ENCODE measurements at regions not wholly inside any gene's neighbourhood (a gene's known extent, or its start where the extent isn't known, plus 50 kb on each side); places are given as distances from the start of the nearest gene placed in this dataset.
"Not testable (repeated sequence)": the region's sequence is repeated elsewhere in the genome, so short reads cannot be mapped to it uniquely, and the experiment has no call there.

DNA sequence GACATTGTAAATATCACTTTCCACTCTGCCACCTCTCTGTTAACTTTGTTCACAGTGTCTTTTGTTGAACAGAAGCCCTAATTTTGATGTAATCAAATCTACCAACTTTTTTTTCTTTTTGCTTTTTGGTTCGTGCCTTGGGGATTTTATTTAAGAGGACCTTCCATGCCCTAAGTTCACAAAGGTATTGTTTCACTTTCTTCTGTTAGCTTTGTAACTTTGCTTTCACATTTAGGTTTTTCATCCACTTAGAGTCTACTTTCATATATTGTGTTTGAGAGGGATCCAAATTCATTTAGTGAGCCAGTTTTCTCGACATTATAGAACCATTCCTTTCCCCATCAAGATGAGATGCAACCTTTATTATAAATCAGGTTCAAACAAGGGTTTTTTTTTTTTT lies 275.7 kb upstream of the CRY1 start:
- DNase-seq (ENCODE audit: low read depth in 2 of 2), result no peak

DNA sequence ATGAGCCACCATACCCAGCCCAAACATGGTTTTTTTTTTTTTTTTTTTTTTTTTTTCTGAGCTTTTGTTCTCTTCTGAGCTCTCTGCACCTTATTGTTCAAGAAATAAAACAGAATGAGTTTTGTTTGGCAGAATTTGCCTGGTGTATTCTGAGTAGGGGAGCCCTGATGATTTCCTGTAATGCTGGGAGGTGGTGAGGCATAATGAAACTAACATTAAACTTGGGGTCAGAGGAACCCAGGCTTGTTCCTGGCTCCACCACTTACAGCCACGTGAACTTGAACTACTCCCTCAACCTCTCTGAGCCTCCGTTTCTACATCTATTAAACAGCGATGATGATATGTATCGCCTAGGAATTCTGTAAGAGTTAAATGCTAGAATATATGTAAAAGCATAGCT lies 276.3 kb upstream of the CRY1 start:
- DNase-seq (ENCODE audit: low read depth in 2 of 2), result no peak

DNA sequence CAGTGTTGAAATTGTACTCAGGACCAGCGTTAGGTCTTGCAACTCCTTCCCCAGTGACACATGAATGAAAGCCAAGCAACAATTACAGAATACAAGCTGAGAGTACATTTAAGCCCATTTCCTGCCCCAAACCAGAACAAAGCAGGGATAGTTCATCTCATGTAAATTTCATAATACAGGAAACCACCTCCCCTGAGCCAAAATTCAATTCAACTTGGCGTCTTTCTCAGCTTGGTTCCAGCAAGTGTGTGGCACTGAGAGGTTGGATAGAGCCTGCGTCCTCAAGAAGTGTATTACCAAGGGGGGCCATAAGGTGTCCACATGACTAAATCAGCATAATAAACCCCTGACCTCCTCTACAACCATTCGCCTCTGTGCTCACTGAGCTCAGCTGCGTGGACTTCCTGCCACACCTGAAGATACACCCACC lies 278.9 kb upstream of the CRY1 start:
- DNase-seq (ENCODE audit: low read depth in 2 of 2), result no peak

DNA sequence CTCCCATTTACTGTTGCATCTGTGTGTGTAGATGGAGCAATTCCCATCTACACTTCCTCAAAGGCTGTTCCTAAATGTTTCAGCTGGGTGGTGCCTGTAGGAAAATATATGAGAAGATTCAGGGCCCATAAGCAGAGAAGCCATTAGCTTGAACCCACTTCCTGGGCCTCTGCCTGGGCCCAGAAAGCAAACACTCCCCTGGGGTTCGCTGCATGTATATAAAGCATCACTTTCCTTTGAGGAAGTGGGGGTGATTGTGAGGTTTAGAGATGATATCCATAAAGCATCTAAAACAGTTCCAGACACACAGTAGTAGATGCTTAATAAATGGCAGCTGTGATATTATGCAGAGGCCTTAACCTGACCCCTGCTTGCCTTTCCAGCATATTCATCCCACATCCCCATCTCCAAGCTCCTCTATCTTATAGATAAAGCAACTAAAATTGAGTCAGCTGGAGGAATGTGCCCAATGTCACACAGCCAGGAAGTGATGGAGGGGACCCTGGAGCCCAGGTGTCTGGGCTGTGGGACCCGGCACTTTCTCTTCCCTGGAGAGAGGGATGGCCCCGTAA lies 280.0 kb upstream of the CRY1 start:
- no peak for DNase-seq (ENCODE audit: low read depth in 2 of 2)

DNA sequence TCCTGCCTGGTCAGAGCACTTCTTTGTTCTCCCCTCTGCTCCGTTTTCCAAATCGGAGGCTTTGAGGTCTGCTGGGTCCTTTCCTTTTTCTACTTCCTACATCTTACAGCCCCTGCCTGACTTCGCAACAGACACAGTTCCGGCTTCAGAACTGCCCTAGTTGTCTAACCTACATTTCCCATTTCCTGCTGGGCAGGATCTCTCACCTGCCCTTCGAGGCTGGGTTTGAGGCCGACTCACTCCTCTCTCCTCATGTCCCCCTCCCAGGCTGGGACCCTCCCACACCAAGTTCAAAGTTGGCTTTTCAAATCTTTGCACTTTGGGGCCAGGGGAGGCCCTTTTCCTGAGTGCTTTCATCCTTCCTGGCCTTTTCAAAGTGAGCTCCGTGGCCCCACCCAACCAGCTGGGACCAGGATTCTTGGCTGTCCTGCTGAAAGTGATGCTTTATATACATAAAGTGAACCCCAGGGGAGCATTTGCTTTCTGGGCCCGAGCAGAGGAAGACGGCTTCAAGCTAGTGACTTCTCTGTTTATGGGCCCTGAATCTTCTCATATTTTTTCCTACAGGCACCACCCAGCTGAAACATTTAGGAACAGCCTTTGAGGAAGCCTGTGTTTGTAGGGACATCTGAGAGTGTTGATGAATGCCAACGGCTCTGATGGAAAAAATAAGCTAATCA lies 281.0 kb upstream of the CRY1 start:
- DNase-seq (ENCODE audit: low read depth in 2 of 2), result no peak

DNA sequence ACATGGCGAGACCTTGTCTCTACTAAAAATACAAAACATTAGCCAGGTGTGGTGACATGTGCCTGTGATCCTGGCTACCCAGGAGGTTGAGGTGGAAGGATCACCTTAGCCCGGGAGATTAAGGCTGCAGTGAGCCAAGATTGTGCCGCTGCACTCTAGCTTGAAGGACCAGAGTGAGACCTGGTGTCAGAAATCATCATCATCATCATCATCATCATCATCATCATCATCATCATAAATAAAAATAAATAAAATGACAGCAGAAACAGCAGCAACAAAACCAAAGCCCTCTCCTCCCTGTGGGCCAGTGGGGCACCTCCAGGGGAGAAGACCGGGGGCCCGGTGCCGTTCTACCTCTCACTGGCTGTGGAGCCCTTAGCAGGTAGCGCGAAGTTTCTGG lies 281.9 kb upstream of the CRY1 start:
- no peak for DNase-seq (ENCODE audit: low read depth in 2 of 2)

DNA sequence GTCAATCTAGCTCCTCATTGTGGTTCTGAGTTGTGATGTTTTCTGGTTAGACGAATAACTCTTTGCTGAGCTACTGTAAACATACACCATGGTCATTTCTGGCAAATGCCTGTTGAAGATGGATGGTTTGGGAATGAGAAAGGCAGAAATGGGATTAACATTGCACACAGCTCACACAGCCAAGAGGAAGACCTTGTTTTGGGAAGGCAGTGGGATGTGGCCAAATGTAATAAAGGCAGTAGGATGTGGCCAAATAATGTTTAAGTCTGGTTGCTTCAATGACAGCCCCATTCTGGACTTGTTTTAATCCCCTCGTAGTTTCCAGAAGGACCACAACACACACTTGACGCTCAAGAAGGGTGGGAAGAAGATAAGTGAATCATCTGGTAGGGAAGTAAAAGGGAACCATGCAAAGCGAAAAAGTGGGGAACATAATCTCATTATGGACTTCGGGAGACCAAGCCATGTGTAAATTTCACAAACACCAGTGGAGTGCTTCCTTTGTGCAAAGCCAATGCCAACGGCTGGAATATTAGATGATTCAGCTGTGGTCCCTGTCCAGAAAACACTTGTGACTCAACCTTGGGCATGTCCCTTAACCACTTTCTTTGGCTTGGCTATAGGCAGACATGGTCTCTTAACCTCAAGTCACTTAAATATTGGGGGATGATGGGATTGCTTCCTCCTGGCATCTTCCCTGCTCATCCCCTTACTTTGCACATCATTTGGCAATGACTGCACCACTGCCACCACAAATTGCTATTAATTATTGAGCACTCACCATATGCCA lies 284.4 kb upstream of the CRY1 start:
- no peak for DNase-seq (ENCODE audit: low read depth in 2 of 2)

DNA sequence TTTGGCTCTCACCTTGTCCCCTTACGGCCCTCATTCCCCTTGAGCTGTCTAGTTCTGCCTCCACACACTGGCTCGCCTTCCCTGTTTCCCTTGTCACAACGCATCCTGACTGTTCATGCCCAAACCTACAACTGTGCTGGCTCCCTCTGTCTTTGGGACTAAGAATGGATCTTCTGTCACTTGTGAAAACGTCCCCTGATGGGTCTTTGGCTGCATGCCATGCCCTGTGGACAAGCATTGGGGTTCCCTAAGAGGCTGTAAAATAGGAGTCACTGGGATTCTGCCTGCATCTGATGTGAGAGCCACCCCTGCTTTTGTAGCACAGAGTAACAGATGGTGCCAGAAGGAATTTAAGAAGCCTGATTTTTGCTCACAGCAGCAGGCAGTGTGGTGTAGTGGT lies 285.3 kb upstream of the CRY1 start:
- DNase-seq (ENCODE audit: low read depth in 2 of 2), result no peak

DNA sequence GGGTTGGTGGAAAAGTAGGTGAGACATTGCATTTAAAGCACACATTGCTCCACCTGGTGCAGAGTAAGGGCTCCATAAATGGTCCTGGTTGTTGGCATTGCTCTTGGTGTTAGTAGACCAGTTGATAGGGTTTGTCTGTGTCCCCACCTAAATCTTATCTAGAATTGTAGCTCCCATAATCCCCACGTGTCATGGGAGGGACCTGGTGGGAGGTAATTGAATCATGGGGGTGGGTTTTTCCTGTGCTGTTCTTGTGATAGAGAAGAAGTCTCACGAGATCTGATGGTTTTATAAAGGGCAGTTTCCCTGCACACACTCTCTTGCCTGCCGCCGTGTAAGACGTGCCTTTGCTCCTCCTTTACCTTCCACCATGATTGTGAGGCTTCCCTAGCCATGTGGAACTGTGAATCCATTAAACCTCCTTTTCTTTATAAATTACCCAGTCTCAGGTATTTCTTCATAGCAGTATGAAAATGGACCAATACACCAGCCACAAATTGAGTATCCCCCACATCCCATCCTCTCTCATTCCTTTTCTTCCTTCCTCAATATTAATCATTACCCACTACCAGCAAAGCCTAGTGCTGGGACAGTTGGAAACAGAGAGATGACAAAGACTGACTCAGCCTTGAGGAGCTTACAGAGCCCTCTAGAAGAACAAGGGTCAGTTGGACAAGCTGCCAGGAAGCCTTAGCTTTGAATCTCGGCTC lies 285.9 kb upstream of the CRY1 start:
- DNase-seq (ENCODE audit: low read depth in 2 of 2), result not testable (repeated sequence)

DNA sequence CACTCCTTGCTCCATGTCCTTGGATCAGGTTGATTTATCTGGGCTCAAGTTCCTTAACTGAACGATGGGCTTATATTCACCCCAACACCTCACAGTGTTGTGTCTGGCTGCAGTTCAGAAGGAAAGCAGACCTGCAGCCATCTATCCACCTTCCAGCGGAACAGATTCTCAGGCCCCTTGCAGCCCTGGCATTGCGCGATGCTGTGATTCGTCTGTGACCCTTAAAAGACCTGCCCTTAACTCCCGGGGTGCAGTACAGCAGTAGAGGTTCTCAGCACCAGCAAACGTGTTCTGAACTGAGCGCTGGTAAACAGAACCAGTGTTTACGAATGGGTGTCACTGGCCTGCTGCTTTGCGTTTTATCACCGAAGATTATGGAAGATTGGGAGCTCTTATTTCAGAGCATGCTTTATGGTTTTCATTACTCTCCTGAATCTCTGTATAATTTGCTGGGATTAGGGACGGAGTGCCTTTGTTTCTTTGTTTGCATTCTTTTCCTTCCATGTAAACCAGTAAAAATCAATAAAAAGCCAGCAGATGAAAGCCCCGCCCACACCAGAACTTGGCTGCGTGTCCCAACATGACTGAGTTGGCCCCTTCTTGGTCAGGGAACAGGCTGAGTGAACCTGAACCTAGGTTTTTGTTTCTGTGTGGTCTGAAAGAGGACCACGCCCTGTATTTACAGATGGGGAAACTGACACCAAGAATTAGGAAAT lies 286.7 kb upstream of the CRY1 start:
- no peak for DNase-seq (ENCODE audit: low read depth in 2 of 2)

DNA sequence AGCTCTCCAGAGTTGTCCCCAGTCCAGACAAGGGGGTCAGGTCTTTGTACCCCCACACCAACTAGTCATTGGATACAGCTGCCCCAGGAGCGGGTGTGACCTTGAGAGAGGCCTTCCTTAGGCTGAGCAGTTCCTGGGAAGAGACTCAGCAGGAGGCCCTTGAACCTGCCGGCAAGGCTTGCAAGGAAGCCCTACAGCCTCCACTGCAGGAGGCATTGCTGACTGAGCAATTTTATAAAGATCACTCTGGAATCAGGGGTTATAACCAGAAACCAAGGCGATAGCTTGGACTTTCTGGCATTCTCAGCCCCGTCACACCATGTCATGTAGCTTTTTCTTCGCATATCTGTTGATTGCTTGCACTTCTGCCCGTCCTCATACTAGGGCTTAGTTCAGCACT lies 291.3 kb upstream of the CRY1 start:
- DNase-seq (ENCODE audit: low read depth in 2 of 2), result no peak

DNA sequence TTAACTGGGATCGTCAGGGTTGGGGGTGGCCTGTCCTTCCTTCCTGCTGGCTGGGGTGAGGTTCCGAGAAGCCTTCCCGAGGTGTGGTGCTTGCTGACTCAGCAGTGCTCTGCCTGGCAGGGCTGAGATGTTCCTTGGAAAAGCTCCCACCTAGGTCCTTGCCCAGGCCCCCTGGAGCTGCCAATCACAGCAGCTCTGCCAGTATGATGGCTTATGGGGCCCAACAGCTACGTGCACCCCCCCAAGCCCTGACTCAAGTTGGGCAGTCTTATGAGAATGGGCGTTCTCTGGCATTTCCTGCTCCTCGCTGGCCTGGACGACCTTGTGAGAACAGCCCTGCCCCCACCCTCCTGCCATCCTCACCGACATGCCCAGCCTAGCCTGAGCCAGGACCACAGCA lies 292.2 kb upstream of the CRY1 start:
- DNase-seq (ENCODE audit: low read depth in 2 of 2), result no peak

DNA sequence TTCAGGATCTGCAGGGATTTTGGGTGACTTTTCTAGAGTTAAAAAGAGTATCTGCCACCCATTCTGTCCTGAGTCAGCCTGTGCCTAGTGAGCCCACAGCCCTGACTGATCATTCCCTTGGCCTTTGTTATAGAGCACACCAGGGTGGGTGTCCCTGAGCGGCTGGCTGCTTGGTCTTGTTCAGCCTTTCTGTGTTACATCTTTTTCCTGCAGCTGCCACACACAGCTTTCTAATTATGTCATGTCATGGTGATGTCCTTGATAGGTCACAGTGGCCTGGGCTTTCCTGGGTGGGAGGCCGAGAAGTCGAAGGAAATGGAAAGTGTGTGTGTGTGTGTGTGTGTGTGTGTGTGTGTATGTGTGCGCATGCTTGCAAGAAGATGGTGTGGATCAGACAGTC lies 293.2 kb upstream of the CRY1 start:
- no peak for DNase-seq (ENCODE audit: low read depth in 2 of 2)

DNA sequence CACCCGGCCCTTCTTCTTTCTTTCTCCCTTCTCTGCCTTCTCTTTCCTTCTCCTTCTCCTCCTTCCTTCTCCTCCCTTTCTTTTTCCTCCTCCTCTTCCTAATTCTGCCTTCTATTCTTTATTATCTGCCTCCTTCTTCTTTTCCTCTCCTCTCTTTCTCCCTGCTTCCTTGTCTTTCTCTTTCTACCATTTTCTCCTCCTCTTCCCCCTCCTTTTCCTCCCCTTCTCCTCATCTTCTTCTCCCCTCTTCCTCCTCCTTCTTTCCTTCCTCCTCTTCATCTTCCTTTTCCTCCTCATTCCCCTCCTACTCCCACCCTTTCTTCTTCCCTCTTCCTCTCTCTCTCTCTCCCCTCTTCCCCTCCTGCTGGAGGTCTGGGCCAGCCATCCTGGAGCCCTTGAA lies 294.9 kb upstream of the CRY1 start:
- no peak for DNase-seq (ENCODE audit: low read depth in 2 of 2)

DNA sequence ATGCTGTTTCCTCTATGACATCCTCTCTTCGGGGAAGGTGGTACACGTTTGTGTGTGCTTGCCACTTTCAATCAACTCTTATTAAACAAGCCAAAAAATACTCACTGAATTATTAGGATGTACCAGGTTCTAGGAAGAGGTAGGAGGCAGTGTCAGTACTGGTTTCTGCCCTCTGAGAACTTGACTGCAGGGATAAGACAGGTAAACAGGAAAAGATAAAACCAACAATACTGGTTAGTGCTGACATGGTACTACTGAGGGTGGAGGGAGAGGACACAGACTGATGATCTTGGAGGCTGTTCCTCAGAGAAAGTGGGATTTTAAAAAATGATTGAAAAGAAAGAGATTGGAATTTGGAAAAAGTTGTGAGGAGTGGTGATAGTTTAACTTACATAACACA lies 295.2 kb upstream of the PWP1 start:
- DNase-seq (ENCODE audit: low read depth in 2 of 2), result no peak

DNA sequence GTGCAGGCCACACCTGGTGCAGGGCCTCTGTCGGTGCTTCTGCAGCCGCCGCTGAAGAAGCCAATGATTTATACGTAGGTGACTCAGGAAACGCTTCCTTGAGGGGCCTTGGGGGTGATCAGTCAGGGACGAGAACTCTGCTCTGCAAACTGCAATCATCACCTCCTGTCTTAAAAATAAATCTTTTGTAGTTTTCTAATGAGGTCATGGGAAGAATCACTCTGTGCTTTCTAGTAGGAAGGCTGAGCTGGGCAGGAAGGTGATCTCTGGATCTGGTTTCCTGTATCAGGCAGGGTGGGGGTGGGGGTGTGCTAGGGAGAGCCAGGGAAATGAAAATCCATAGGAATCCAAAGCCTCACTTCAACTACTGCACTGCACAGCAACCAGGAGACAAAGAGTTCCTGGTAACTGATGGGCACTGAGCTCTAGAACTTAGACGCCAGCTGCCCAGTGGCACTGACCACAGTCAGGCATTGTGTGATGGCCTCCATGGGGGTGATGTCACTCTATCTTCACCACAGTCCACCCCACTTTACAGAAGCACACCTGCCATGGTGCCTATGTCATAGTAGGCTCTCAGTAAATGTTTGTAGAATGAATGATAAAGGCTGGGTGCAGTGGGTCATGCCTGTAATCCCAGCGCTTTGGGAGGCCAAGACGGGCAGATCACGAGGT lies 292.4 kb upstream of the PWP1 start:
- no peak for DNase-seq (ENCODE audit: low read depth in 2 of 2)

DNA sequence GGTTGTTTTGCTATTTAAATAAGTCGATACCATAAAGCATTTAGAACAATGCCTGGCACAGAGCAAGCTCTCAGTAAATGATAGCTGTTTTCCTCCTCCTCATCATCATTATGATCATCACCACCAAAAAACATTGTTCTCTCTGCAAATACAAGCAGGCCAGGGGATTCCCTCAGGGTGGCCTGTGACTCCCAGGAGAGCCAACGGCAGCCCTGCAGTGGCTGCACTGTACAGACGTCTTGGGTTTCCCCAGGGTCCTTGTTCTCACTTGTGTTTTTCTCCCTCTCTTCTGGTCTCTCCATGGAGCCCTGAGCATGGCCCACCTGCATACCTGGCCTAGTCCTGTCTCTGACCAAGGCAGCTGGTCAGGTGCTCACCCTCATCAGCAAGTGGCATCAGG lies 290.9 kb upstream of the PWP1 start:
- no peak for DNase-seq (ENCODE audit: low read depth in 2 of 2)

DNA sequence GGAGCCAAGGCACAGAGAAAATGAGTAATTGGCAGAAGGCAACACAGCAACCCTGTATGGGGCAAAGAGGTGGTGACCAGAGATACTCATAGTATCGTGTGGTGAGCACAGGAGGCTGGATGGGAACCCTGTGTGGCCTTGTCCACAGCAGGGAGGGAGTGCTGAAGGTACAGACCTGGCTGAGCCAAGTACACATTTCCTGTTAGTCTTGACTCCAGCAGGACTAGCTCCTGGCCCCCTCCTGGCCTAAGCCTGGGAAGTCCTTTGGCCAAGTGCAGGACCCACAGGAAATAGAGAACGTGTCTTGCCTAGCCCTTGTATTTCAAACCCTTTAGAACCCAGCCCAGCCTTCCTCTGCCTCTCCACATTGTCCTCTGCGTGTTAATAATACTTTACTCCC lies 289.8 kb upstream of the PWP1 start:
- DNase-seq (ENCODE audit: low read depth in 2 of 2), result no peak

DNA sequence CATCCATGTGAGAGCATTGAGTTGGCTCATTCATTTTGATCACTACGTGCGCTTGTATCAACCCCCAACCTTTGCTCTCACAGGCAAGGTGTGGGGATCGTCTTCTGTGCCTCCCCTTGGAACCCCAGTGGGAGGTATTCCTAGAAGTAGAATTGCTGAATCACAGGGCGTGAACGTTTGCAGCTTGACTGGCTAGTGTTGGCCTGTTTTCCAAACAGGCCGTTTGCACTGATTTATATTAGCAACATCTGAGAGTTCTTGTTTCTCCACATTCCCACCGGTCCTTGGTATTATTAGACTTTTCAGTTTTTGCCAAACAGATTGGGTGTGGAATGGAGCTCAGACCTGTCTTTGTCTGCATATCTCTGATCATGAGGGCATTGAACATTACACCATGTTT lies 288.6 kb upstream of the PWP1 start:
- no peak for DNase-seq (ENCODE audit: low read depth in 2 of 2)

DNA sequence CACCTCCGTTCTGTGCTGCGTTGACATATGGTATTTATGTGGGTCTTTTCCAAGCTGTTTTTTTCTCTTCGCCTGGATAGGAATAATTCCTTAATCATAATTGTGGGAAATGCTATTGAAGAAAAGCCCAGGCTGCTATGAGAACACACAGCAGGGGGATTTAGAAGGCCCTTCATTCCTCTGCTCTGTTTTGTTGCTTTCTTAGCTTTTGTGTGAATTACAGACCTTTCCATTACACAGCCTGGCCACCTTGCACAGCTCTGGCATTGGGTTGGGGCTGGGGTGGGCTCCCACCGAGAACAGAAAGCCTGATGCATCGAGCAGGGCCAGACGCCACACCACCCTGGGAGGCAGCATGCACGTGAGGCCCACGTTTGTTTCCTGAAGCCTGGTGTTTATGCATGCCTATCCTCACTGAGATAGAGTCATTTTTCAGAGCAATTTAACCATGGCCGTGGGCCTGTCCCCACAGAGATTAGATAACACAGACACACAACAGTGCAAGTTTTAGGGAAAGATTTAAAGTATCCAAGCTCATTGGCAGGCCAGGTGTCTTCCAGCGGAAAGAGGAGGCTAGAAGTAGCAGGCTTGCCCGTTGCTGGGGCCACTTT lies 287.6 kb upstream of the PWP1 start:
- DNase-seq (ENCODE audit: low read depth in 2 of 2), result no peak

DNA sequence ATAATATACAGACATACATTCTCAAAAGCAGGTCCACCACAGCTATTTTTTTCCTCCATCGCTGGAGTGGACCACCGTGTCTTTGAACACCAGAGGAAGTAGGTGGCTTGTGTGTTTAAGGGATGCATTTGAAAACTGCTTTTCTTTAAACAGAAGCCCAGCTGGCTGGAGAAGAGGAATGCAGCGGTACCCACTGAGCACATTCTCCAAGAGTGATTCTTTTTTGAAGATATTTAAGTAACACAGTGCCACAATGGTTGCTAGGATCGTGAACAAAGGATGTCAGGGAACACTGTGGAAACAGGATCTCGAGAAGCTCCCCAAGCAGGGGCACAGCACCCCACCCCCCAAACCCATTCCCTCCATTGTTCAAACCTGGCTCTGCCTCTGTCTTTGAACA lies 286.6 kb upstream of the PWP1 start:
- no peak for DNase-seq (ENCODE audit: low read depth in 2 of 2)
